Thoracic aorta (tissue), 2 donors: ENCODE measurements at regions not wholly inside any gene's neighbourhood (a gene's known extent, or its start where the extent isn't known, plus 50 kb on each side); places are given as distances from the start of the nearest gene placed in this dataset.
"Not testable (repeated sequence)": the region's sequence is repeated elsewhere in the genome, so short reads cannot be mapped to it uniquely, and the experiment has no call there.

ENCODE experiments used
- ATAC-seq: fragments of 150-250 bp; one replicate; pipeline ENCODE4 v1.8.0; 2017; ENCODE audit warnings: low read depth; ENCODE audit not compliant: insufficient number of reproducible peaks, low FRiP score
- DNase-seq: peaks from one replicate; pipeline ENCODE4 v3.0.0-alpha.2; 2020; ENCODE audit warnings: low spot score
- H3K27ac ChIP-seq, 2 donors: fragments of 200-600 bp; sonication (generic); 1 replicate in 1 of 2; 2 replicates in 1 of 2; pipeline ENCODE4 v1.5.1; 2016; ENCODE audit warnings: mild to moderate bottlenecking in 2 of 2, moderate library complexity in 2 of 2
- H3K27me3 ChIP-seq: fragments of 200-600 bp; sonication (generic); replicated peaks from 2 replicates; pipeline ENCODE4 v1.6.0; 2016; ENCODE audit warnings: mild to moderate bottlenecking; ENCODE audit not compliant: insufficient read depth
- H3K36me3 ChIP-seq: fragments of 200-600 bp; sonication (generic); one replicate; pipeline ENCODE4 v1.5.1; 2016
- H3K4me1 ChIP-seq, 2 donors: fragments of 200-600 bp; sonication (generic); 1 replicate in 1 of 2; 2 replicates in 1 of 2; pipeline versions ENCODE4 v1.5.1 to v1.6.0; 2016; ENCODE audit warnings: low read depth in 2 of 2, mild to moderate bottlenecking in 1 of 2; ENCODE audit not compliant: control insufficient read depth in 1 of 2
- H3K4me3 ChIP-seq: fragments of 200-600 bp; sonication (generic); 2 replicates; pipeline ENCODE4 v1.5.1; 2016; ENCODE audit warnings: mild to moderate bottlenecking
- H3K9me3 ChIP-seq: fragments of 200-600 bp; sonication (generic); 2 replicates; pipeline ENCODE4 v1.5.1; 2016
- CTCF ChIP-seq: fragments of 200-600 bp; sonication (generic); IDR thresholded peaks from one replicate; pipeline ENCODE4 v1.5.1; 2019; ENCODE audit warnings: antibody characterized with exemption

GRCh38 chr1:244305776-244306341, 145.8 kb downstream of the ADSS2 start:
- no peak overlapping the region for H3K27ac ChIP-seq
- ATAC-seq, result no peak
- no peak overlapping the region for H3K4me3 ChIP-seq
- no peak for TF ChIP-seq CTCF
- DNase-seq, result no peak
- peaks cover 1 to 5% of the 10 kb centered on the region in 2 donors for H3K4me1 ChIP-seq
- H3K27me3 ChIP-seq, result no peaks in the 10 kb centered on the region
- H3K9me3 ChIP-seq, result no peaks in the 10 kb centered on the region
- H3K36me3 ChIP-seq, result no peaks in the 10 kb centered on the region

DNA sequence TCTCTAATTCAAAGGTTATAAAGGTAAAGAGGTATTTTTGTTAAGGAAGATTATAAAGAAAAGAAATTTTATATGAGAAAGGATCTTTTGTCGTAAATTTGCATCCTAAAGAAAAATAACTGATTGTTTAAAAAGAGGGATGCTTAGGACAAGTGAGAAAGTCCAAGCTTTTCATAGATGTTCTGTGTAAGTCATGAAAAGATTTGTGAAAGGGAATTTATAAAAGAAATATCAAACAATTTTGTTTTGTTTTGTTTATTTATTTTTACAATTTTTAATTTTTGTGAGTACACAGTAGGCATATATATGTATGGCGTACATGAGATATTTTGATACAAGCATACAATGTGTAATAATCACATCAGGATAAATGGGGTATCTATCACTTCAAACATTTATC, 145.2 kb downstream of the ADSS2 start:
- Histone ChIP-seq H3K27ac (no peak overlapping the region), H3K36me3 (no peaks in the 10 kb centered on the region), H3K4me3 (no peak overlapping the region), H3K27me3 (no peaks in the 10 kb centered on the region), H3K9me3 (no peaks in the 10 kb centered on the region), H3K4me1 (no peaks in the 10 kb centered on the region)
- DNase-seq (no peak), ATAC-seq (no peak)
- no peak for TF ChIP-seq CTCF

DNA sequence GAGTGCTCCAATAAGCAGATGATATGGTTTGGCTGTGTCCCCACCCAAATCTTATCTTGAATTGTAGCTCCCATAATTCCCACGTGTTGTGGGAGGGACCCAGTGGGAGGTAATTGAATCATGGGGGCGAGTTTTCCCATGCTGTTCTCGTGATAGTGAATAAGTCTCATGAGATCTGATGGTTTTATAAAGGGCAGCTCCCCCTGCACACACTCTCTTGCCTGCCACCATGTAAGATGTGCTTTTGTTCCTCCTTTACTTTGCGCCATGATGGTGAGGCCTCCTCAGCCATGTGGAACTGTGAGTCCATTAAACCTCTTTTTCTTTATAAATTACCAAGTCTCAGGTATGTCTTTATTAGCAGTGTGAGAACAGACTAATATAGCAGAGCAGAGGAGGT, 142.5 kb downstream of the ADSS2 start:
- H3K36me3 ChIP-seq, DNase-seq, ATAC-seq, H3K4me1 ChIP-seq, H3K27me3 ChIP-seq, H3K4me3 ChIP-seq, H3K9me3 ChIP-seq, H3K27ac ChIP-seq: not testable (repeated sequence)

GRCh38 chr1:244311784-244312532, 139.8 kb downstream of the ADSS2 start:
- H3K27me3 ChIP-seq, result no peaks in the 10 kb centered on the region
- no peaks in the 10 kb centered on the region for H3K9me3 ChIP-seq
- no peaks in the 10 kb centered on the region for H3K36me3 ChIP-seq
- TF ChIP-seq CTCF, result no peak
- ATAC-seq (no peak), DNase-seq (no peak)
- no peaks in the 10 kb centered on the region for H3K4me1 ChIP-seq
- no peak overlapping the region for H3K4me3 ChIP-seq
- H3K27ac ChIP-seq, result no peak overlapping the region

DNA sequence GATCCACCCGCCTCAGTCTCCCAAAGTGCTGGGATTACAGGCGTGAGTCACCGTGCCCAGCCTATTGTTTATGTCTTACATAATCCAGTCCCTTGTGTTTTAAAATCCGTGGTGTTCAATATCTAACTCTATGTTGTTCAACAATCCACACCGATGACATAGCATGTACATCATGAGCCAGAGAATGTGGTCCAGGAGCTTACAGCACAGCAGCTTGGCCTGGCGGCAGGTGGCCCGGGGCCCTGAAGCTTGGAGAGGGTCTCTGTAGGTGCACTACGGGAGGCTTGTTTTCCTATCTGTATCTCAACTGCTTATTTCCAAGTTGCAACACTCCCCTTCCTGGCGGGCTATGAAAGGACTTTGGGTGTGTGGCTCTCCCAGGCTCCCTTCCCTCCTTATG, 138.4 kb downstream of the ADSS2 start:
- H3K4me3 ChIP-seq, result no peak overlapping the region
- H3K36me3 ChIP-seq, result no peaks in the 10 kb centered on the region
- H3K27ac ChIP-seq, result no peak overlapping the region
- no peak for TF ChIP-seq CTCF
- DNase-seq (no peak), ATAC-seq (no peak)
- no peaks in the 10 kb centered on the region for H3K4me1 ChIP-seq
- no peaks in the 10 kb centered on the region for H3K27me3 ChIP-seq
- no peaks in the 10 kb centered on the region for H3K9me3 ChIP-seq
